ENCODE measurements at regions not wholly inside any gene's neighbourhood (a gene's known extent, or its start where the extent isn't known, plus 50 kb on each side); places are given as distances from the start of the nearest gene placed in this dataset.

DNA sequence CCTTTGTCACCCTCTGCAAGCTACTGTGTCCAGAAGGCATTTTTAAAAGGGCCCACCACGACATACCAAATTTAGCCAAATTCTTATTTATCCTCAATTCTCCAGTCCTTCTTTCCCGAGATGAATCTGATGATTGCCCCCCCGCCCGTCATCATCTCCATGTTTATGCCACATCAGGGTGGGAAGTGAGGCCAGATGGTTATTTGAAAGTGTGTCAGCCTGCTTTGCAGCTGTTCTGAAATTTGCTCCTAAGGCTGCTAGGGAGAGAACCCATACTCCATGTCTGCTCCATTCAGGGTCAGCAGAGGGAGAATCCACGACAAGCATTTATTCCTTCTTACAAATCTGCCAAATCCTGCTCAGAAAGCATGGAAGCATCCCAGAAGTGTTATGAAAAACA lies 337.8 kb downstream of the ADAMTS20 start:
- no peak for TF ChIP-seq POLR2A (IDR thresholded peaks at IDR 0.05)
- TF ChIP-seq, protein P1, sequence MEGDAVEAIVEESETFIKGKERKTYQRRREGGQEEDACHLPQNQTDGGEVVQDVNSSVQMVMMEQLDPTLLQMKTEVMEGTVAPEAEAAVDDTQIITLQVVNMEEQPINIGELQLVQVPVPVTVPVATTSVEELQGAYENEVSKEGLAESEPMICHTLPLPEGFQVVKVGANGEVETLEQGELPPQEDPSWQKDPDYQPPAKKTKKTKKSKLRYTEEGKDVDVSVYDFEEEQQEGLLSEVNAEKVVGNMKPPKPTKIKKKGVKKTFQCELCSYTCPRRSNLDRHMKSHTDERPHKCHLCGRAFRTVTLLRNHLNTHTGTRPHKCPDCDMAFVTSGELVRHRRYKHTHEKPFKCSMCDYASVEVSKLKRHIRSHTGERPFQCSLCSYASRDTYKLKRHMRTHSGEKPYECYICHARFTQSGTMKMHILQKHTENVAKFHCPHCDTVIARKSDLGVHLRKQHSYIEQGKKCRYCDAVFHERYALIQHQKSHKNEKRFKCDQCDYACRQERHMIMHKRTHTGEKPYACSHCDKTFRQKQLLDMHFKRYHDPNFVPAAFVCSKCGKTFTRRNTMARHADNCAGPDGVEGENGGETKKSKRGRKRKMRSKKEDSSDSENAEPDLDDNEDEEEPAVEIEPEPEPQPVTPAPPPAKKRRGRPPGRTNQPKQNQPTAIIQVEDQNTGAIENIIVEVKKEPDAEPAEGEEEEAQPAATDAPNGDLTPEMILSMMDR (IDR thresholded peaks at IDR 0.05), result no peak
- TF ChIP-seq POLR2AphosphoS5 (IDR thresholded peaks at IDR 0.05), result no peak
- Histone ChIP-seq H3K9me3 (no peaks in the 10 kb centered on the region), H3K4me1 (replicated peaks) (no peaks in the 10 kb centered on the region), H3K36me3 (no peaks in the 10 kb centered on the region), H3K4me3 (no peak overlapping the region), H3K27ac (no peak overlapping the region), H3K27me3 (replicated peaks; ENCODE audit: insufficient read depth) (no peaks in the 10 kb centered on the region)
- intact Hi-C loops (cut with DNase I), result no loop called here
- WGBS, result 84% methylated on average over 5 of the region's 5 CpGs
- no peak for DNase-seq (ENCODE audit: low spot score)

DNA sequence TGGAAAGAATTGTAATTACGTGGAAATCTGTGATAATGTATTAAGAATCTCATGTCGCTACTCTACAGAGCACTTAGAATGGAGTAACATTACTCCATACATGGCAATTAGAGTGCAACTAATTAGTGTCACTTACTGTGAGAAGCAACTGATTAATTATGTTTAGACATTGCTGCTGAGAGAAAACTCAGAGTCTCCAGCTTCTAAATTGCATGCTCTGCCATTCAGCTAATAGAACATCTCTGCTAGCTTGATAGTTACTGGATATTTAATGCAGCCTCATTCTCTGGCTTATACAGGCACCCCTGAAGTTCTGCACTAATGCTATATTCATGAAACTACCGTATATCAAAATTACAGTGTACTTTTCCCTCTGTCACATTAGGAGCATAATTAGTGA lies 338.4 kb downstream of the ADAMTS20 start:
- TF ChIP-seq, protein P1 (IDR thresholded peaks at IDR 0.05), result no peak
- TF ChIP-seq POLR2A (IDR thresholded peaks at IDR 0.05) (no peak), POLR2AphosphoS5 (IDR thresholded peaks at IDR 0.05) (no peak)
- intact Hi-C loops (cut with DNase I), result no loop called here
- no peak for DNase-seq (ENCODE audit: low spot score)
- Histone ChIP-seq H3K4me3 (no peak overlapping the region), H3K27me3 (replicated peaks; ENCODE audit: insufficient read depth) (no peaks in the 10 kb centered on the region), H3K9me3 (no peaks in the 10 kb centered on the region), H3K36me3 (no peaks in the 10 kb centered on the region), H3K27ac (no peak overlapping the region), H3K4me1 (replicated peaks) (no peaks in the 10 kb centered on the region)
- WGBS, result 93% methylated on average over 3 of the region's 3 CpGs

DNA sequence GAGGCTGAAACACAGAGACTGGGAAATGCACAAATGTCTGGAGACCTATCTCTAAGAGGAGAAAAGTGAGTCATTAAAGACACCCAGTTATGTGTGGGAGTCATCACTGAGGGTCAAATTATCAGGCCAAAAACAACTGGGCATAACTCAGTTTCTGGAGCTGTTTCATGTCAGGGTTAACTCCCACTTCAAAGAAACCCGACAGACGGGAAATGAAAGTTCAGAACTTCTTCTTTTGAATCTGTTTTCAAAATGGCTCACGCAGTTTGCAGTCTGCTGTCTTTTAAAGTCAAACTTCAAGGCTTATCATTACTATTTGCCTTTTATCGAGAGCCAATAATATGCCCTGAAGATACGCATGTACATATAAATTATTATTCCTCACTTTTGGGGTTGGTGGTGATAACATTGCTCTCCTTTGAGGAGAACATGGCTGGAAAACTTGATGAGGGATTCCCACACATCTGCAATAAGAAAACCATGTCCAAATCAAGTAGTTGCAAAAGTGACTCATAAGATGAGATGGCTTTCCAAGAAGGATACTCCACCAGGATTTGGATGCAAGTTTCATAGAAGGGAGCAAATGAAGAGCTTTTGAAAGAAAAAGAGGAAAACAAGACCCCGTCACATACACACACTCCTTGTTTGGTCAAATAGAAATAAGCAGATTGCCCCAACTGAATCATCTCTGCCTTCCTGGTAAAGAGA lies 341.4 kb downstream of the ADAMTS20 start:
- TF ChIP-seq, protein P1 (IDR thresholded peaks at IDR 0.05), result no peak
- no peak for TF ChIP-seq POLR2AphosphoS5 (IDR thresholded peaks at IDR 0.05)
- TF ChIP-seq POLR2A (IDR thresholded peaks at IDR 0.05), result no peak
- Histone ChIP-seq H3K27ac (no peak overlapping the region), H3K27me3 (replicated peaks; ENCODE audit: insufficient read depth) (no peaks in the 10 kb centered on the region), H3K4me3 (no peak overlapping the region), H3K36me3 (no peaks in the 10 kb centered on the region), H3K9me3 (no peaks in the 10 kb centered on the region), H3K4me1 (replicated peaks) (no peaks in the 10 kb centered on the region)
- no peak for DNase-seq (ENCODE audit: low spot score)
- intact Hi-C loops (cut with DNase I), result no loop called here
- WGBS, result 65% methylated on average over 6 of the region's 6 CpGs

DNA sequence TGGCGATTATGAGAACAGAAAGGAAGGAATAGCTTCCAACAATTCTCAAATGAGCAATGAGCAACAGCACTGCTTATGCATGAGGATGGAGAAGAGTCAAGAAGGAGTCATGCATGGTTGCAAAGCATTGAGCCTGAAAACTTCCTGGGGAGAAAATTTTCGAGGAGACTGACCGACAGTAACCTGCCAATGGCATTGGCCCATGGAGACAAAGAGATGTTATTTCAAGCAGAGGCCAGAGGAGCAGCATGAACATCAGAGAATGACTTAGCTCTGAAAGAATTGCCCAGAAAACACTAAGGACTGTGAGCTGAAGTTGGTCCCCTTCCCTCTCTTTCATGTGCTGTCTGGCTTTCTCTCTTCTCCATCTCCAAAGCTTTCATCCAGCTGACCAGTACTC lies 343.4 kb downstream of the ADAMTS20 start:
- Histone ChIP-seq H3K27ac (no peak overlapping the region), H3K9me3 (no peaks in the 10 kb centered on the region), H3K36me3 (no peaks in the 10 kb centered on the region), H3K27me3 (replicated peaks; ENCODE audit: insufficient read depth) (no peaks in the 10 kb centered on the region), H3K4me3 (no peak overlapping the region), H3K4me1 (replicated peaks) (no peaks in the 10 kb centered on the region)
- TF ChIP-seq POLR2AphosphoS5 (IDR thresholded peaks at IDR 0.05) (no peak), POLR2A (IDR thresholded peaks at IDR 0.05) (no peak)
- TF ChIP-seq, protein P1 (IDR thresholded peaks at IDR 0.05), result no peak
- 88% methylated on average over 3 of the region's 3 CpGs for WGBS
- intact Hi-C loops (cut with DNase I), result no loop called here
- no peak for DNase-seq (ENCODE audit: low spot score)

DNA sequence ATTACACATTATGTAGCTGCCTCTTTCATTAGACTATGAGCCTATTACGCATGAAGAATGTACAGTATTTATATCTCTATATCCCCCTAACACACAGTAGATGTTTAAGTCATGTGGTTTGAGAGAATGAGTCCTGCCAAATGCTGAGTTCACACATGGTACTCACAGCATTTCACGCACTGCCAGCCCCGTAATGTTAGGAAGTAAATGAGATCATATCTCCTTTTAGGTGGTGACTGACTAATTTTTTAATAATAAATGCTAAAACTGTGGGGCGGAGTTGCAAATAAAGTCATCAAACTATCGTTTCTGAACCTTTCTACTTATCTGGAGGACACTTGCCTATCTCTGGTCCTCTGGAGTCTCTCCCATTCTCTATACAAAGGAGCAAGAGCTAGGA lies 343.8 kb downstream of the ADAMTS20 start:
- WGBS, result 75% methylated on average over 5 of the region's 5 CpGs
- Histone ChIP-seq H3K4me3 (no peak overlapping the region), H3K27ac (no peak overlapping the region), H3K9me3 (no peaks in the 10 kb centered on the region), H3K27me3 (replicated peaks; ENCODE audit: insufficient read depth) (no peaks in the 10 kb centered on the region), H3K36me3 (no peaks in the 10 kb centered on the region), H3K4me1 (replicated peaks) (no peaks in the 10 kb centered on the region)
- TF ChIP-seq POLR2AphosphoS5 (IDR thresholded peaks at IDR 0.05), result no peak
- TF ChIP-seq POLR2A (IDR thresholded peaks at IDR 0.05), result no peak
- TF ChIP-seq, protein P1 (IDR thresholded peaks at IDR 0.05), result no peak
- intact Hi-C loops (cut with DNase I), result no loop called here
- no peak for DNase-seq (ENCODE audit: low spot score)

All from prostate gland (tissue), 2 donors.